ENCODE measurements at regions not wholly inside any gene's neighbourhood (a gene's known extent, or its start where the extent isn't known, plus 50 kb on each side); places are given as distances from the start of the nearest gene placed in this dataset.

DNA sequence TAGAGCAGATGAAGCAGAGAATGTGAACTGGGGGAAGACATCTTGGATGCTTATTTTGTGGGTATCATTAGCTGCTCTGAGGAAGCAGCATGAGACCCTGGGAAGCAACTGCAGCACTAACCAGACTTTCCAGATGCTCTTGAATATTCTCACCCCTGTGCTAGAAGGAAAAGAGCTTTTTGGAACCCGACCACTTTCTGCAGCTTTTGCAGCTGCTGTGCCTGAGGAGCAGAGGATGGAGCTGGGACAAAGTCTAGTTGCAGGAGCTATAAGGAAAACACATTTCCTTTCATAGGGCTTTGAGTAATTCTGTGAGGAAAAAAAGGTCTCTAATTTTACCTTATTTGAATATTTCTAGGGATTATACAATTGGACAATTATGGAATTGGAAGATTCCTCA is 369.7 kb downstream of the CD109 start:
- Mint-ChIP-seq H3K36me3 (ENCODE audit: low read depth) (no peaks in the 10 kb centered on the region), H3K27me3 (ENCODE audit: low read depth) (peaks cover 4% of the 10 kb centered on the region), H3K4me1 (ENCODE audit: low read depth) (no peaks in the 10 kb centered on the region), H3K9me3 (ENCODE audit: insufficient read depth) (no peaks in the 10 kb centered on the region), H3K27ac (no peak overlapping the region), H3K4me3 (no peak overlapping the region)
- POLR2A ChIA-PET: no interaction called here
- ATAC-seq: no peak
- CTCF ChIA-PET: no interaction called here
- no peak for DNase-seq

DNA sequence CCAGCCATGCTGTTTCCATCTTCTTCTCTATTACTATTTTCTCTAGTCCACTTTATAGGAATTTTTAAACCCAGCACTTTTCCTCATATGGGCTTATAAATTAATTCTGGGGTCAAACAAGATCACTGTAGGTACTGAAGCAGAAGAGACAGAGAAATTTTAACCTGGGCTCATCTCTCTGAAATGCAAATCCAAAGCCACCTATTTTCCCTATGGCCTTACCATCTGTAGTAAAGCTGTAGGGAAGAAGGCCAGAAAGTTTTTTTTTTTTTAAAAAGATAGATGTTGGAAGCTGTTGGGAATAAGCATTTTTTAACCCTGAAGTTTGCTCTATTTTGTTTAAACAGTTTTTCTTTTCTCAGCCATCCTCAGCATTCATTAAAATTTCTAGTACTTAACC is 367.4 kb downstream of the CD109 start:
- ATAC-seq: no peak
- H3K27me3 Mint-ChIP-seq (ENCODE audit: low read depth): peaks cover 4% of the 10 kb centered on the region
- POLR2A ChIA-PET: no interaction called here
- no peaks in the 10 kb centered on the region for H3K36me3 Mint-ChIP-seq (ENCODE audit: low read depth)
- H3K27ac Mint-ChIP-seq: no peak overlapping the region
- H3K4me3 Mint-ChIP-seq: no peak overlapping the region
- H3K4me1 Mint-ChIP-seq (ENCODE audit: low read depth): no peaks in the 10 kb centered on the region
- H3K9me3 Mint-ChIP-seq (ENCODE audit: insufficient read depth): no peaks in the 10 kb centered on the region
- DNase-seq: no peak
- CTCF ChIA-PET: no interaction called here

DNA sequence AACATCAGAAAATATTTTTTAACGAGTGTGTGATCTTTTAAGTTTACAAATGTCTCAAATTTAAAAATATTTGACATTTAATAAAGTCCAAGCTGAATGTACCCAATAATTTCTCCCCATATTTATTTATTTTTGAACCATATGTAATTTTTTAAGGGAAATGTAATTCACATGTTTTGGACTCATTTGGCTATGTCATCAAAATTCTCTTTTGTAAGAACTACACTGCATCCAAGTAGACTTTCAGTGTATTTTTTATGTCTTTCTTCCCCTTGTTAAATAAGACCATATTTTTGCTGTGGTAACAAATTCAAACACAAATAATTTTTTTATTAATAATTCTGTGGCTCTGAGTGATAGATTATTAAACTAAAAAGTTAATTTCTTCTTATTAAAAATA is 365.2 kb downstream of the CD109 start:
- CTCF ChIA-PET: no interaction called here
- no peaks in the 10 kb centered on the region for H3K9me3 Mint-ChIP-seq (ENCODE audit: insufficient read depth)
- H3K27me3 Mint-ChIP-seq (ENCODE audit: low read depth): no peaks in the 10 kb centered on the region
- POLR2A ChIA-PET: no interaction called here
- no peak overlapping the region for H3K4me3 Mint-ChIP-seq
- ATAC-seq (no peak), DNase-seq (no peak)
- H3K27ac Mint-ChIP-seq: no peak overlapping the region
- no peaks in the 10 kb centered on the region for H3K36me3 Mint-ChIP-seq (ENCODE audit: low read depth)
- H3K4me1 Mint-ChIP-seq (ENCODE audit: low read depth): no peaks in the 10 kb centered on the region

DNA sequence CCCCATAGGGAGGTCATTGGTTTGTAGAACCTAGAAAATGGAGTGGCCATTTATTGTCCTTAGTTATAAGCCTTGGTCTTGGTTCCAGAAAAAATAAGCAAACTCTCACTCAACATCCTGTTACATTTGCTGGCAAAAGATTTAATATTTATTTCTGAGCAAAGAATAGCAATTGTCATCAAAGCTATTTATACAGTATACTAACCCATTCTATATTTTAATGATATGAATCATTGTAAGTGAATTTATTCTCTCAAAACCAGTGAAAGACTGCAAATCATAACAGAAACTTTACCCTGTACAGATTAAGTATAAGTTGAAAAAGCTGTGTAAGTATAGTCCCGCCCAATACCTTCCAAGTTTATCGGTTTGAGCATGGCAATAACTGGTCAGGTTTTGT is 364.4 kb downstream of the CD109 start:
- Mint-ChIP-seq H3K27me3 (ENCODE audit: low read depth) (no peaks in the 10 kb centered on the region), H3K36me3 (ENCODE audit: low read depth) (no peaks in the 10 kb centered on the region), H3K9me3 (ENCODE audit: insufficient read depth) (no peaks in the 10 kb centered on the region), H3K27ac (no peak overlapping the region), H3K4me1 (ENCODE audit: low read depth) (no peaks in the 10 kb centered on the region), H3K4me3 (no peak overlapping the region)
- POLR2A ChIA-PET: no interaction called here
- ATAC-seq (no peak), DNase-seq (no peak)
- CTCF ChIA-PET: no interaction called here

DNA sequence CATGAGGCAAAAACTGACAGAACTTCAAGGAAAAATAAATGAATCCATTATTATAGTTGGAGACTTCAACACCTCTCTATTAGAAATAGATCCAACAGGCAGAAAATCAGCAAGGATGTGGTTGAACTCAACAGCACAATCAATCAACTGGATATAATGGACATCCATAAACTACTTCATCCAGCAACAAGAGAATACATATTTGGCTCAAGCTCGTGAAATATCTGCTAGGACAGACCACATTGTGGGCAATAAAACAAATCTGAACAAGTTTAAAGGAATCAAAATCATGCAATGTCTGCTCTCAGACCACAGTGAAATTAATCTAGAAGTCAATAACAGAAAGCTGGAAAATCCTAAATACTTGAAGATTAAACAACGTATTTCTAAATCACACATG is 362.6 kb downstream of the CD109 start:
- no peaks in the 10 kb centered on the region for H3K27me3 Mint-ChIP-seq (ENCODE audit: low read depth)
- H3K27ac Mint-ChIP-seq: no peak overlapping the region
- no peak for ATAC-seq
- POLR2A ChIA-PET: no interaction called here
- H3K4me3 Mint-ChIP-seq: no peak overlapping the region
- no peaks in the 10 kb centered on the region for H3K9me3 Mint-ChIP-seq (ENCODE audit: insufficient read depth)
- CTCF ChIA-PET: interaction anchor here (1.1 kb wide), 1 partner anchor 32 kb away, joined by 3 read pairs; no protein-coding TSS in a partner anchor
- H3K36me3 Mint-ChIP-seq (ENCODE audit: low read depth): no peaks in the 10 kb centered on the region
- no peak for DNase-seq
- no peaks in the 10 kb centered on the region for H3K4me1 Mint-ChIP-seq (ENCODE audit: low read depth)

DNA sequence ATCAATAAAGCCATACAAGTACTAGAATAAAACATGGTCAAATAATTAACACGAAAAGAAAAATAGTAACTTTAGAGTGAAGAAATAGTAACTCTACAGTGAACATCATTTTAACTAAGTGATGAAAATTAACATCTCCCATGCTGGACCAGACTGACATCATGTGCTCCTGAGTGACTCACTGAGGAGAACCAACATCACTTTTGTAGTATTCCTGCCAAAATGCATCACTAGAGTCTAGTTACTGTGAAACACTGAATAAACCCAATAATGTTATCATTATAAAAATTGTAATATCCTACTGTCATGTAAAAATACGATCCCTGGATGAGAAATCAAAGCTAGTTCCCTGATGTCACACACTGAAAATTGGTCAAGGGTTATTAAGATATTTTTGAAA is 361.3 kb downstream of the CD109 start:
- DNase-seq (no peak), ATAC-seq (no peak)
- Mint-ChIP-seq H3K27me3 (ENCODE audit: low read depth) (peaks cover 4% of the 10 kb centered on the region), H3K4me3 (no peak overlapping the region), H3K9me3 (ENCODE audit: insufficient read depth) (no peaks in the 10 kb centered on the region), H3K27ac (no peak overlapping the region), H3K4me1 (ENCODE audit: low read depth) (no peaks in the 10 kb centered on the region), H3K36me3 (ENCODE audit: low read depth) (no peaks in the 10 kb centered on the region)
- ChIA-PET CTCF (no interaction called here), POLR2A (no interaction called here)

DNA sequence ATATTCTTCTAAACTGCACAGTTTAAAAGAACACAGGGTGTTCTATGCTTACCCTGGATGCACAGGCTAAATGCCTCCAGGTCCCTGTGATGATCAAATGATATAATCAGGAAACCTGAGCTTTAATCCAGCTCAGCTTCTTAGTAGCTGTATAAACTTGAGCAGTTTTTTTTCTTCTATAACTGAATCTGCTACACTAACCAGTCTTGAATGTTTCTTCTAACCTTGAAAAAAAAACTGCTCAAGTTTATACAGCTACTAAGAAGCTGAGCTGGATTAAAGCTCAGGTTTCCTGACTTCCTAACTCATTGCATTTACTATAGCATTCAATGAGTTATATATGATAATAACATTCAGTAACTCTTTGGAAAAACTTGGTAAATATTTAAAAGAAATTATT is 358.2 kb downstream of the CD109 start:
- ChIA-PET CTCF (no interaction called here), POLR2A (no interaction called here)
- no peak for ATAC-seq

DNA sequence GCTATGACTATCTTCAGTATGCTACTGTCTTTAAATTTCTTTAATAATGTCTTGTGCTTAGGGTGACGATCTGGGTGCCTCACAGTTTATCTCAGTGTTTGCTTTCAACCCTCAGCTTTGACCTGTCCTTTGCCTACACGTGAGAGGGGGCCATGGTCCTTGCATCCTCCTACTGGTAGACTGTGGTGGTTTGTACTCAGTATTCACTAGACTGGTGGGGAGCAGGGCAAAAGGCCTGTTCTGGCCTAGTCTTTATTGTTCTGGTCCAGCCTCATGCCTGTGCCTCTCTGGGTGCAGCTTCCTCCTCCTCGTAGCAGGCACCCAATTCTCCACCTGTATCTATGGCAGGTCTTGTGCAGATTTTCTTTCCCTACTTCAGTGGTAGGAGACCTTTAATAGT is 354.9 kb downstream of the CD109 start:
- CTCF ChIA-PET: no interaction called here

More for the DNA sequence above, 358.2 kb downstream of the CD109 start:
- no peak for DNase-seq
- Mint-ChIP-seq H3K36me3 (ENCODE audit: low read depth) (no peaks in the 10 kb centered on the region), H3K4me3 (no peak overlapping the region), H3K9me3 (ENCODE audit: insufficient read depth) (no peaks in the 10 kb centered on the region), H3K27ac (no peak overlapping the region), H3K27me3 (ENCODE audit: low read depth) (peaks cover 4% of the 10 kb centered on the region), H3K4me1 (ENCODE audit: low read depth) (no peaks in the 10 kb centered on the region)

DNA sequence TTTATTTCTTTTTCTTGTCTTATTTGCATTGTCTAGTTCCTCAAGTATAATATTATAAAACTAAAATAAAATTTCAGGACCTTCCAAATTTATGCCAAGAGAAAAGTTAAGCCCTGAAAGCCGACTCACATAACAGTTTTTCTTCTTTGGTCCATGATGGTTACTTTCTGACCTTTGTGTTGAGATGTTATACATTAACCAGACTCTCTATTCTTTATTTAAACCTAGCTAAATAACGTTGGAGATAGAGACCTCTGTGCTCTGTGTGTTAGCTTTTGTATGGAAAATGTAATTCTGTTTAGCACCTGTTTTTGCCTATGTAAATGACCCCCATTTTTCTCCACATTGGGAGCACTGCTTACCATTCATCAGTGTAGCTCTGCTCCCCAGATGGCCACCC is 352.4 kb downstream of the CD109 start:
- Mint-ChIP-seq H3K27ac (no peak overlapping the region), H3K4me3 (no peak overlapping the region), H3K9me3 (ENCODE audit: insufficient read depth) (no peaks in the 10 kb centered on the region), H3K4me1 (ENCODE audit: low read depth) (no peaks in the 10 kb centered on the region), H3K27me3 (ENCODE audit: low read depth) (peaks cover 2% of the 10 kb centered on the region), H3K36me3 (ENCODE audit: low read depth) (no peaks in the 10 kb centered on the region)
- ATAC-seq (no peak), DNase-seq (no peak)
- ChIA-PET CTCF (no interaction called here), POLR2A (no interaction called here)

More for the DNA sequence above, 354.9 kb downstream of the CD109 start:
- no peaks in the 10 kb centered on the region for H3K4me1 Mint-ChIP-seq (ENCODE audit: low read depth)
- H3K36me3 Mint-ChIP-seq (ENCODE audit: low read depth): no peaks in the 10 kb centered on the region
- no peak overlapping the region for H3K4me3 Mint-ChIP-seq
- POLR2A ChIA-PET: no interaction called here
- H3K9me3 Mint-ChIP-seq (ENCODE audit: insufficient read depth): no peaks in the 10 kb centered on the region
- DNase-seq (no peak), ATAC-seq (no peak)
- H3K27me3 Mint-ChIP-seq (ENCODE audit: low read depth): peaks cover 4% of the 10 kb centered on the region
- H3K27ac Mint-ChIP-seq: no peak overlapping the region

DNA sequence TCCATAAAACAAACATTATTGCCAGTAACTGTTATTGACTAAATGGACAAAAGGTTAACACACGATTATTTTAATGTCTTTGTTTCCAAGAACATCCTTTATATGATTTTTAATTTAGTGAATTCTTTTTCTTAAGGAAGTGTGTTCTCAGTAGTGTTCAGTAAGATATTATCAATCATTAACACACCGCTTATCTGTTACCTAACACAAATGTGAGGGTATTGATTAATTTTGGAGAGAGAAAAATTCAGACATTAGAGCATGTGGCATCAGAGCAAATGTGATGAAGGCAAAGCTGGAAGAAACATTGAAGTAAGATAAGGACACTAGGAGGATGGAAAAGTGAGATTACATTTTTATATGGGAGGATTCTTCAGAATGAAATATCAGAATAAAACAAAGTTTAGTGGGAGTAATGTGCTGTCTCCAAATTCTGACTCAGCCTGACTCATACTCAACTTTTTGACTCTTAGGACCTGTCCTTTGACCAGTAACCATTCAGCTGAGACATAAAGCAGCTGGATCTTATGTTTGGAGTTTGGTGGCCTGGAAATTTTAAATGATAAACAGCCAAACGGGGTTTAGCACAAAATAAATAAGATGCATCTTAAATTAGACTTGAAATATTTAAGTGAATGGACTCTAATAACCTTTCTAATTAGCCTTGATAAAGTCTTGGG is 348.6 kb downstream of the CD109 start:
- no peak overlapping the region for H3K27ac Mint-ChIP-seq
- H3K4me3 Mint-ChIP-seq: no peak overlapping the region
- DNase-seq (no peak), ATAC-seq (no peak)
- no peaks in the 10 kb centered on the region for H3K36me3 Mint-ChIP-seq (ENCODE audit: low read depth)
- no peaks in the 10 kb centered on the region for H3K27me3 Mint-ChIP-seq (ENCODE audit: low read depth)
- H3K4me1 Mint-ChIP-seq (ENCODE audit: low read depth): no peaks in the 10 kb centered on the region
- no peaks in the 10 kb centered on the region for H3K9me3 Mint-ChIP-seq (ENCODE audit: insufficient read depth)
- POLR2A ChIA-PET: no interaction called here
- CTCF ChIA-PET: interaction anchor here (0.6 kb wide), 1 partner anchor 42 kb away, joined by 3 read pairs; no protein-coding TSS in a partner anchor

DNA sequence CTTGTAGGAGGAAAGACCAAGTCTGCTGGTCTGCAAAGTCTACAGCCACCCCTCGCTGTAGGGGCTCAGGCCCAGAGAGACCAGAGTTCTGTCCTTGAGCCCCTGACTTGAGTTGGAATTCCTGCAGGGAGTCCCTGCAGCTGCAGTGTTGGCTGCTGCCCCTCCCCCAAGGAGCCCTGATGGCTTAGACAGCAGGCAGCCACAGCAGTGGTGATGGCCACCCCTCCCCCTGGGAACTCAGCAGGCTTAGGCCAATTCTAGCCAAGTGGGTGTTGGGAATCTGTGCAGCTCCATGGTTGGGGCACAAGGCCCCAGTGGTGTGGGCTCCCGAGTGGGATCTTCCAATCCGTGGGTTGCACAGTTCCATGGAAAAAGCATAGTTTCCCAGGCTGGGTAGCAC is 345.4 kb downstream of the CD109 start:
- Mint-ChIP-seq H3K36me3 (ENCODE audit: low read depth) (no peaks in the 10 kb centered on the region), H3K9me3 (ENCODE audit: insufficient read depth) (no peaks in the 10 kb centered on the region), H3K4me1 (ENCODE audit: low read depth) (no peaks in the 10 kb centered on the region), H3K27ac (no peak overlapping the region), H3K4me3 (no peak overlapping the region), H3K27me3 (ENCODE audit: low read depth) (no peaks in the 10 kb centered on the region)
- DNase-seq (no peak), ATAC-seq (no peak)
- POLR2A ChIA-PET: no interaction called here
- CTCF ChIA-PET: no interaction called here

DNA sequence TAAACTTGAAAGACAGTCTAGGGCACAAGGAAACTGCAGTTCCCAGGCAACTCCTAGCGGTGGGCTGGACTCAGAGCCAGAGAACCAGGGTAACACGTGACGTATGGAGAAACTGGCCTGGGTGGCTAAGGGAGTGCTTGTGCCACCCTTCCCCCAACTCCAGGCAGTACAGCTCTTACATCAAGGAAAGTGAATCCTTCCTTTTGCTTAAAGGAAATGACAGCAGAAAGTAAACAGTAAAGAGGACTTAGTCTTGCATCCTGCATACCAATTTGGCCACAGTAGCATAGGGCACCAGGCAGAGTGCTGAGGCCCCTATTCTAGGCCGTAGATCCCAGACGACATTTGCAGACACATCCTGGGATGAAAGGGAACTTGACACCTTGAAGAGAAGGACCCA is 322.8 kb downstream of the CD109 start:
- no peak for DNase-seq
- H3K9me3 Mint-ChIP-seq (ENCODE audit: insufficient read depth): no peaks in the 10 kb centered on the region
- POLR2A ChIA-PET: no interaction called here
- H3K4me1 Mint-ChIP-seq (ENCODE audit: low read depth): no peaks in the 10 kb centered on the region
- H3K36me3 Mint-ChIP-seq (ENCODE audit: low read depth): no peaks in the 10 kb centered on the region
- H3K27me3 Mint-ChIP-seq (ENCODE audit: low read depth): no peaks in the 10 kb centered on the region
- H3K4me3 Mint-ChIP-seq: no peak overlapping the region
- no peak overlapping the region for H3K27ac Mint-ChIP-seq
- ATAC-seq: no peak
- CTCF ChIA-PET: no interaction called here

DNA sequence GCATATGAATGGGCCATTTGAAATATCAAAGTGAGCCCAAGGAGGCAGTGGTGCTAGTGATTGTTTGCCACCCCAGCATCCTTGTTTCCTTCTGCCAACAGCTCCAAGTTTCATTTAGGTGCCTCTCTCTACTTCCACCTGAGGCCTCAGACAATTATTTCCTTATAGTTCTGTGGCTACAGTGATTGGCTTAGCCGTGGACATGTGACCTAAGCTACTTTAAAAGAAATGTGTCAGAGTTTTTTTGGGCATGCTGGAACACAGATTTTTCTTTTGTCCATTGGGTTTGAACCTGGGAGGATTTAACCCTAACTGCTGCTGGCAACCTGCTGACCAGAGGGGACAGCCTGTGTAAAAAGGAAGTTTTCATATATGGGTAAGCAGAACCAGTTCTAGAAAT is 319.4 kb downstream of the CD109 start:
- no peak for DNase-seq
- Mint-ChIP-seq H3K27ac (no peak overlapping the region), H3K36me3 (ENCODE audit: low read depth) (no peaks in the 10 kb centered on the region), H3K9me3 (ENCODE audit: insufficient read depth) (no peaks in the 10 kb centered on the region), H3K27me3 (ENCODE audit: low read depth) (no peaks in the 10 kb centered on the region), H3K4me3 (no peak overlapping the region), H3K4me1 (ENCODE audit: low read depth) (no peaks in the 10 kb centered on the region)
- ChIA-PET CTCF (no interaction called here), POLR2A (interaction anchor here (1.4 kb wide), 1 partner anchor 14 kb away, joined by 3 read pairs; no protein-coding TSS in a partner anchor)
- no peak for ATAC-seq

All from activated CD8-positive, alpha-beta T cell treated with anti-CD3 and anti-CD28 coated beads, Interleukin-2, amount 10 ng/mL, durations not matched to agents 7 days and 5 days (primary cell).